GM12878 (cell line): ENCODE measurements at regions not wholly inside any gene's neighbourhood (a gene's known extent, or its start where the extent isn't known, plus 50 kb on each side); places are given as distances from the start of the nearest gene placed in this dataset.

Source experiments
- ATAC-seq: fragments of 200-7000 bp; cut with Tn5 transposase; 3 replicates; pipeline ENCODE4 v1.9.1; 2020; ENCODE audit warnings: mild to moderate bottlenecking, moderate library complexity
- BruUV-seq: library from RNA; stranded (reverse); fragments of 400-500 nt; replicated peaks from 2 replicates; lab custom pipeline; 2021; lab: Mats Ljungman, UMichigan
- CTCF ChIA-PET: fragments of 300-600 bp; sonication (Branson Sonifier 250); formaldehyde crosslinking; extraction: SDS; loops from one replicate; lab custom pipeline; 2021; ENCODE audit warnings: inconsistent platforms; lab: Yijun Ruan, JAX
- POLR2A ChIA-PET: fragments of 350-600 bp; formaldehyde crosslinking; extraction: SDS; loops from one replicate; lab custom pipeline; 2021; ENCODE audit warnings: inconsistent platforms; lab: Charles Lee
- RAD21 ChIA-PET: fragments of 300-600 bp; sonication (Branson Sonifier 250); formaldehyde crosslinking; loops from one replicate; lab custom pipeline; 2023; ENCODE audit warnings: antibody characterized with exemption; ENCODE audit not compliant: unreplicated experiment; lab: Charles Lee
- SMC1A ChIA-PET: fragments of 300-600 bp; sonication (Branson Sonifier 250); formaldehyde crosslinking; loops from one replicate; lab custom pipeline; 2023; ENCODE audit not compliant: unreplicated experiment, uncharacterized antibody; lab: Charles Lee
- DNase-seq: peaks from one replicate; pipeline ENCODE4 v3.0.0-alpha.2; 2011; ENCODE audit warnings: low read depth, low spot score
- FAIRE-seq: peaks from 3 replicates; lab custom pipeline; 2011; peaks lifted over from hg19 to GRCh38; lab: Jason Lieb, UNC
- H2AFZ ChIP-seq: 2 replicates; pipeline ENCODE4 v1.6.0; 2011; ENCODE audit warnings: low read depth, low read length, control low read depth; ENCODE audit not compliant: control insufficient read depth
- H3K27ac ChIP-seq: 2 replicates; pipeline ENCODE4 v1.5.1; 2011; ENCODE audit warnings: control low read depth; ENCODE audit not compliant: control insufficient read depth, insufficient read depth
- H3K27me3 ChIP-seq, 2 experiments: replicated peaks in 1 of 2; 2 replicates each; pipeline versions ENCODE4 v1.6.0 to v1.6.1; 2011; ENCODE audit warnings: low read length in 1 of 2; ENCODE audit not compliant: control insufficient read depth in 2 of 2, insufficient read depth in 2 of 2
- H3K36me3 ChIP-seq, 2 experiments: 2 replicates each; pipeline ENCODE4 v1.5.1; 2011; ENCODE audit warnings: low read length in 1 of 2; ENCODE audit not compliant: control insufficient read depth in 2 of 2, insufficient read depth in 2 of 2
- H3K4me1 ChIP-seq: 2 replicates; pipeline ENCODE4 v1.6.1; 2011; ENCODE audit warnings: mild to moderate bottlenecking, low read length, moderate library complexity, mixed read lengths; ENCODE audit not compliant: control insufficient read depth, insufficient read depth
- H3K4me2 ChIP-seq: 2 replicates; pipeline ENCODE4 v1.6.0; 2011; ENCODE audit warnings: control low read depth; ENCODE audit not compliant: control insufficient read depth, insufficient read depth
- H3K4me3 ChIP-seq: fragments of 200-600 bp; sonication (generic); 2 replicates; pipeline ENCODE4 v1.5.1; 2016
- H3K79me2 ChIP-seq: 2 replicates; pipeline ENCODE4 v1.6.0; 2011; ENCODE audit warnings: low read length; ENCODE audit not compliant: control insufficient read depth, insufficient read depth
- H3K9ac ChIP-seq: 2 replicates; pipeline ENCODE4 v1.8.0; 2011; ENCODE audit warnings: low read length, control low read depth, mixed read lengths; ENCODE audit not compliant: control insufficient read depth, insufficient read depth
- H3K9me3 ChIP-seq: replicated peaks from 3 replicates; pipeline ENCODE4 v1.5.1; 2011; ENCODE audit warnings: mild to moderate bottlenecking, low read length; ENCODE audit not compliant: control insufficient read depth, insufficient read depth
- H4K20me1 ChIP-seq: 2 replicates; pipeline ENCODE4 v1.6.0; 2011; ENCODE audit not compliant: control insufficient read depth, insufficient read depth
- ASH2L ChIP-seq: fragments of 300-600, 200-600 bp; sonication (generic); IDR thresholded peaks from 2 replicates; pipeline ENCODE4 v1.6.1; 2017; ENCODE audit warnings: low read depth, mild to moderate bottlenecking, borderline replicate concordance
- EP300 ChIP-seq, 2 experiments: fragments of 150-350 bp in 1 of 2; IDR thresholded peaks; 2 replicates each; pipeline ENCODE4 v1.6.1; 2011 to 2012; ENCODE audit warnings: low read depth in 2 of 2, low read length in 2 of 2, borderline replicate concordance in 1 of 2, improper control_type of control experiment in 1 of 2, inconsistent platforms in 1 of 2; ENCODE audit not compliant: control insufficient read depth in 1 of 2
- IKZF1 ChIP-seq: fragments of 450-650 bp; conservative IDR thresholded peaks from 2 replicates; pipeline ENCODE4 v1.6.1; 2017; ENCODE audit warnings: antibody characterized with exemption, mild to moderate bottlenecking
- IKZF2 ChIP-seq, 2 experiments: fragments of 450-650 bp; IDR thresholded peaks; 2 replicates each; pipeline ENCODE4 v1.6.1; 2017; ENCODE audit warnings: mild to moderate bottlenecking in 2 of 2, moderate library complexity in 2 of 2
- IRF4 ChIP-seq: IDR thresholded peaks from 2 replicates; pipeline ENCODE4 v1.6.1; 2011; ENCODE audit warnings: low read depth, low read length
- JUNB ChIP-seq: IDR thresholded peaks from 2 replicates; pipeline ENCODE4 v1.6.1; 2016; ENCODE audit warnings: antibody characterized with exemption, mild to moderate bottlenecking
- KAT2A ChIP-seq: conservative IDR thresholded peaks from 2 replicates; pipeline ENCODE4 v1.6.1; 2011; ENCODE audit warnings: low read depth, low read length; ENCODE audit not compliant: control insufficient read depth
- MAX ChIP-seq: IDR thresholded peaks from 2 replicates; pipeline ENCODE4 v1.6.1; 2012; ENCODE audit warnings: low read depth, low read length, improper control_type of control experiment
- MYC ChIP-seq: IDR thresholded peaks from 2 replicates; pipeline ENCODE4 v1.6.1; 2011; ENCODE audit warnings: mild to moderate bottlenecking, low read length, moderate library complexity, inconsistent platforms; ENCODE audit not compliant: insufficient read depth, insufficient replicate concordance, insufficient read length, severe bottlenecking
- NKRF ChIP-seq: fragments of 450-650 bp; conservative IDR thresholded peaks from 2 replicates; pipeline ENCODE4 v1.6.1; 2017; ENCODE audit warnings: mild to moderate bottlenecking, moderate library complexity
- PAX8 ChIP-seq: fragments of 450-650 bp; IDR thresholded peaks from 2 replicates; pipeline ENCODE4 v1.6.1; 2017; ENCODE audit warnings: mild to moderate bottlenecking, moderate library complexity
- PML ChIP-seq: IDR thresholded peaks from 2 replicates; pipeline ENCODE4 v1.6.1; 2012; ENCODE audit warnings: low read length, inconsistent platforms
- RAD51 ChIP-seq: fragments of 450-650 bp; IDR thresholded peaks from 2 replicates; pipeline ENCODE4 v1.6.1; 2016; ENCODE audit warnings: moderate library complexity, mild to moderate bottlenecking, inconsistent platforms
- SIX5 ChIP-seq: IDR thresholded peaks from 2 replicates; pipeline ENCODE4 v1.6.1; 2011; ENCODE audit warnings: mild to moderate bottlenecking, low read depth, low read length, moderate library complexity; ENCODE audit not compliant: severe bottlenecking
- SUZ12 ChIP-seq: fragments of 200-600 bp; sonication (generic); IDR thresholded peaks from one replicate; pipeline ENCODE4 v1.6.1; 2018; ENCODE audit warnings: antibody characterized with exemption, mild to moderate bottlenecking; ENCODE audit not compliant: unreplicated experiment
- TARDBP ChIP-seq: IDR thresholded peaks from 2 replicates; pipeline ENCODE4 v1.6.1; 2016; ENCODE audit warnings: borderline replicate concordance
- TCF7 ChIP-seq: IDR thresholded peaks from 2 replicates; pipeline ENCODE4 v1.6.1; 2014; ENCODE audit warnings: antibody characterized with exemption, borderline replicate concordance
- ZNF274 ChIP-seq: IDR thresholded peaks from one replicate; pipeline ENCODE4 v1.8.0; 2011; ENCODE audit not compliant: insufficient read length, insufficient read depth
- WGBS: methylation state at CpG from one replicate; pipeline ENCODE4 v1.1.6; 2016; ENCODE audit warnings: low lambda C conversion rate; ENCODE audit not compliant: insufficient replicate concordance, insufficient coverage; ENCODE audit errors: missing lambda C conversion rate; 5-methylcytosine and 5-hydroxymethylcytosine counted together
- in situ Hi-C: fragments of 300-500 bp; cut with MboI; formaldehyde crosslinking; loops from 9 replicates; pipeline ENCODE4 v1.14.3; 2018; ENCODE audit warnings: mixed read lengths
- intact Hi-C: fragments of 100-400 bp; cut with micrococcal nuclease; formaldehyde crosslinking; loops from one replicate; pipeline ENCODE4 v1.14.2; 2022; ENCODE audit not compliant: unreplicated experiment
- TF ChIP-seq, protein P1 (sequence below): fragments of 450-650 bp; formaldehyde crosslinking; IDR thresholded peaks from 2 replicates; pipeline ENCODE4 v1.5.0; 2022; ENCODE audit warnings: mild to moderate bottlenecking, missing genetic modification characterization

DNA sequence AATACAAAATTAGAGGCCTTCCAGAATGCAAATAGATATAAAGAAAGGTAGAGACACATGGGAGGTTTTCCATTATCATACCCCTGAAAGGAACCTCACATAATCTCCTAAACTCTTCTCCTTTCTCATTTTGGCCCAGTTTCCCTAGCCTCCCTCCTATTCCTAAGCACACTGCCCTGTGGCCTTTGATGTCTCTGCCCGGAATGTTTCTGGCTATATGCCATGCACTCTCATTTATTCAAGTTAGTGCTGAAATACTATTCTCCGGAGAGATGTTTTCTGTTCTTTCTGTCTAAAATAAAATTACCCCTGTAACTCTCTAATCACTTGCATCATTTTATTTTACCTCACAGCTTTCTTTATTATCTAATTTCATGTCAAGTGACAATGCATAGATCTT lies 1287.7 kb downstream of the SLITRK5 start (continued):
- TF ChIP-seq EP300 (IDR thresholded peaks at IDR 0.05; ENCODE audit: borderline replicate concordance in 1 of 2, control insufficient read depth in 1 of 2, low read depth in 2 of 2, low read length in 2 of 2) (no peak), IKZF2 (IDR thresholded peaks at IDR 0.05) (no peak), RAD51 (no peak), PAX8 (no peak), KAT2A (no peak)
- TF ChIP-seq, protein P1, sequence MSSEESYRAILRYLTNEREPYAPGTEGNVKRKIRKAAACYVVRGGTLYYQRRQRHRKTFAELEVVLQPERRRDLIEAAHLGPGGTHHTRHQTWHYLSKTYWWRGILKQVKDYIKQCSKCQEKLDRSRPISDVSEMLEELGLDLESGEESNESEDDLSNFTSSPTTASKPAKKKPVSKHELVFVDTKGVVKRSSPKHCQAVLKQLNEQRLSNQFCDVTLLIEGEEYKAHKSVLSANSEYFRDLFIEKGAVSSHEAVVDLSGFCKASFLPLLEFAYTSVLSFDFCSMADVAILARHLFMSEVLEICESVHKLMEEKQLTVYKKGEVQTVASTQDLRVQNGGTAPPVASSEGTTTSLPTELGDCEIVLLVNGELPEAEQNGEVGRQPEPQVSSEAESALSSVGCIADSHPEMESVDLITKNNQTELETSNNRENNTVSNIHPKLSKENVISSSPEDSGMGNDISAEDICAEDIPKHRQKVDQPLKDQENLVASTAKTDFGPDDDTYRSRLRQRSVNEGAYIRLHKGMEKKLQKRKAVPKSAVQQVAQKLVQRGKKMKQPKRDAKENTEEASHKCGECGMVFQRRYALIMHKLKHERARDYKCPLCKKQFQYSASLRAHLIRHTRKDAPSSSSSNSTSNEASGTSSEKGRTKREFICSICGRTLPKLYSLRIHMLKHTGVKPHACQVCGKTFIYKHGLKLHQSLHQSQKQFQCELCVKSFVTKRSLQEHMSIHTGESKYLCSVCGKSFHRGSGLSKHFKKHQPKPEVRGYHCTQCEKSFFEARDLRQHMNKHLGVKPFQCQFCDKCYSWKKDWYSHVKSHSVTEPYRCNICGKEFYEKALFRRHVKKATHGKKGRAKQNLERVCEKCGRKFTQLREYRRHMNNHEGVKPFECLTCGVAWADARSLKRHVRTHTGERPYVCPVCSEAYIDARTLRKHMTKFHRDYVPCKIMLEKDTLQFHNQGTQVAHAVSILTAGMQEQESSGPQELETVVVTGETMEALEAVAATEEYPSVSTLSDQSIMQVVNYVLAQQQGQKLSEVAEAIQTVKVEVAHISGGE (CRISPR knock-in tag): no peak
- TF ChIP-seq, all 136 proteins: peak for 0

DNA sequence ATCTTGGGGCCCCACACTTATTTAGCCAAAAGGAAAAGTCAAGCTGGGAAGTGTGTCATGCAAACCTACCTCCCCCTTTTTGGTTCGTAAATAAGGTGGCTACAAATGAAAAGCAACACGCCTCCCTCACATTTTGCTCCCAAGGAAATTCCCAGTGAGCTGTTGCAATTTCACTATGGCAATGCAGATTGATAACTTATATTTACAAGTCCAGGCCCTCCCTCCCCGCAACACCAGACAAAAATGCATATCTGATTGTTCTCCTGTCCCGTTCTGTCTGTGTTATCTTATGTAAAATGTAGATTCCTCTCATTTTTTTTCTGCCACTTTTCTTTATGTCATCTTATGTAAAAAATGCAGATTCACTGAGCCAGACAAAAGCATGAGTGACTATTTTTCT lies 1305.3 kb downstream of the SLITRK5 start:
- Histone ChIP-seq H3K36me3 (no peaks in the 10 kb centered on the region), H4K20me1 (no peaks in the 10 kb centered on the region), H3K4me1 (no peaks in the 10 kb centered on the region), H3K9ac (no peak overlapping the region), H3K79me2 (no peaks in the 10 kb centered on the region), H3K4me2 (no peak overlapping the region), H3K27ac (no peak overlapping the region), H2AFZ (no peak overlapping the region), H3K4me3 (no peak overlapping the region)
- CTCF ChIA-PET: interaction anchor here (0.8 kb wide), 1 partner anchor 44 kb away, joined by 3 read pairs; no protein-coding TSS in a partner anchor
- intact Hi-C loops: no loop called here
- 18% methylated on average over 4 of the region's 4 CpGs for WGBS
- RAD21 ChIA-PET: no interaction called here
- TF ChIP-seq ASH2L (no peak), PML (no peak), MAX (no peak), SUZ12 (no peak), IRF4 (no peak), IKZF1 (no peak), TCF7 (no peak), NKRF (no peak), SIX5 (no peak), MYC (no peak), JUNB (no peak), ZNF274 (no peak), RAD51 (no peak), TARDBP (no peak)
- TF ChIP-seq, all 136 proteins: peak for 0
- H3K9me3 ChIP-seq: no peaks in the 10 kb centered on the region
- DNase-seq (no peak), ATAC-seq (no peak), FAIRE-seq (no peak)
- SMC1A ChIA-PET: interaction anchor here (0.7 to 1.1 kb wide), 3 partner anchors 10 to 82 kb away, joined by 3 read pairs; no protein-coding TSS in a partner anchor
- in situ Hi-C loops: no loop called here
- H3K27me3 ChIP-seq: no peaks in the 10 kb centered on the region
- POLR2A ChIA-PET: no interaction called here
- no TSS peak for BruUV-seq
